Stomach (tissue), 4 donors: ENCODE measurements at regions not wholly inside any gene's neighbourhood (a gene's known extent, or its start where the extent isn't known, plus 50 kb on each side); places are given as distances from the start of the nearest gene placed in this dataset.

Experiments
- EP300 ChIP-seq: sonication (generic); formaldehyde crosslinking; IDR thresholded peaks from one replicate; pipeline ENCODE4 v1.6.1; 2017; ENCODE audit warnings: antibody characterized with exemption
- POLR2A ChIP-seq, 4 donors: fragments of 450-650 bp; IDR thresholded peaks; one replicate each; pipeline ENCODE4 v1.6.1; 2016; ENCODE audit warnings: antibody characterized with exemption in 4 of 4, control low read depth in 2 of 4, mild to moderate bottlenecking in 1 of 4, moderate library complexity in 1 of 4
- POLR2AphosphoS5 ChIP-seq, 3 donors: sonication (generic); formaldehyde crosslinking; IDR thresholded peaks; one replicate each; pipeline ENCODE4 v1.6.1; 2016; ENCODE audit warnings: antibody characterized with exemption in 3 of 3
- TF ChIP-seq, protein P1 (sequence below), 7 experiments: fragments of 450-650 bp in 4 of 7; fragments of 200-600 bp in 3 of 7; sonication (generic) in 3 of 7; IDR thresholded peaks; one replicate each; pipeline ENCODE4 v1.5.1; 2016 to 2019; ENCODE audit warnings: antibody characterized with exemption in 7 of 7, control low read depth in 2 of 7, mild to moderate bottlenecking in 1 of 7

- TF ChIP-seq POLR2A (IDR thresholded peaks at IDR 0.05), result no peak
- TF ChIP-seq, protein P1, sequence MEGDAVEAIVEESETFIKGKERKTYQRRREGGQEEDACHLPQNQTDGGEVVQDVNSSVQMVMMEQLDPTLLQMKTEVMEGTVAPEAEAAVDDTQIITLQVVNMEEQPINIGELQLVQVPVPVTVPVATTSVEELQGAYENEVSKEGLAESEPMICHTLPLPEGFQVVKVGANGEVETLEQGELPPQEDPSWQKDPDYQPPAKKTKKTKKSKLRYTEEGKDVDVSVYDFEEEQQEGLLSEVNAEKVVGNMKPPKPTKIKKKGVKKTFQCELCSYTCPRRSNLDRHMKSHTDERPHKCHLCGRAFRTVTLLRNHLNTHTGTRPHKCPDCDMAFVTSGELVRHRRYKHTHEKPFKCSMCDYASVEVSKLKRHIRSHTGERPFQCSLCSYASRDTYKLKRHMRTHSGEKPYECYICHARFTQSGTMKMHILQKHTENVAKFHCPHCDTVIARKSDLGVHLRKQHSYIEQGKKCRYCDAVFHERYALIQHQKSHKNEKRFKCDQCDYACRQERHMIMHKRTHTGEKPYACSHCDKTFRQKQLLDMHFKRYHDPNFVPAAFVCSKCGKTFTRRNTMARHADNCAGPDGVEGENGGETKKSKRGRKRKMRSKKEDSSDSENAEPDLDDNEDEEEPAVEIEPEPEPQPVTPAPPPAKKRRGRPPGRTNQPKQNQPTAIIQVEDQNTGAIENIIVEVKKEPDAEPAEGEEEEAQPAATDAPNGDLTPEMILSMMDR (IDR thresholded peaks at IDR 0.05), result no peak
- TF ChIP-seq POLR2AphosphoS5 (IDR thresholded peaks at IDR 0.05), result no peak
- no peak for TF ChIP-seq EP300
Measured at GRCh38 chr6:126181173-126181741, 158.7 kb upstream of the CENPW start.
